ENCODE measurements at regions not wholly inside any gene's neighbourhood (a gene's known extent, or its start where the extent isn't known, plus 50 kb on each side); places are given as distances from the start of the nearest gene placed in this dataset.
"Not testable (repeated sequence)": the region's sequence is repeated elsewhere in the genome, so short reads cannot be mapped to it uniquely, and the experiment has no call there.

DNA sequence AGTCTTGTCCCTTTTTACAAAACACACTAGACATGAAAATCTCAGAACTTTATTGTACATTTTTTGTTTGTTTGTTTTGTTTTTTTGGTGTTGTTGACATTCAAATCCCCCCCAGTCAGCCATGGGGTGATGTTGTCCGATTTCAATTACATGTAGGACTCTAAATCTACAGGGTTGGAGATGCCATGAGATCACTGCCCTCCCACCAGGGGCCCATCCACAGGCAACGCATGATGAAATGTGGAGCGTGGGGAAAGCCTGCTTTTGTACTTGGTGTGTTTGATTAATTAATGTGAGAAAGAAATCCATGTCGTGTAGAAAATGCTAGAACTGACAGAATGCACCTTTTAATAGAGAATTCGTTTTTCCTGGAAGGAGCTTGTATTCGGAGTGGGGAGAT is 93.2 kb downstream of the ZNF22 start:
- no peak overlapping the region for H3K4me3 ChIP-seq (ENCODE audit: severe bottlenecking)
- H3K27me3 ChIP-seq (ENCODE audit: insufficient read depth, poor library complexity, severe bottlenecking): no peaks in the 10 kb centered on the region
- DNase-seq (ENCODE audit: low spot score) (no peak), ATAC-seq (ENCODE audit: low read depth) (no peak)
- no peaks in the 10 kb centered on the region for H3K4me1 ChIP-seq (ENCODE audit: insufficient read depth, poor library complexity, severe bottlenecking)
- TF ChIP-seq, protein P1, sequence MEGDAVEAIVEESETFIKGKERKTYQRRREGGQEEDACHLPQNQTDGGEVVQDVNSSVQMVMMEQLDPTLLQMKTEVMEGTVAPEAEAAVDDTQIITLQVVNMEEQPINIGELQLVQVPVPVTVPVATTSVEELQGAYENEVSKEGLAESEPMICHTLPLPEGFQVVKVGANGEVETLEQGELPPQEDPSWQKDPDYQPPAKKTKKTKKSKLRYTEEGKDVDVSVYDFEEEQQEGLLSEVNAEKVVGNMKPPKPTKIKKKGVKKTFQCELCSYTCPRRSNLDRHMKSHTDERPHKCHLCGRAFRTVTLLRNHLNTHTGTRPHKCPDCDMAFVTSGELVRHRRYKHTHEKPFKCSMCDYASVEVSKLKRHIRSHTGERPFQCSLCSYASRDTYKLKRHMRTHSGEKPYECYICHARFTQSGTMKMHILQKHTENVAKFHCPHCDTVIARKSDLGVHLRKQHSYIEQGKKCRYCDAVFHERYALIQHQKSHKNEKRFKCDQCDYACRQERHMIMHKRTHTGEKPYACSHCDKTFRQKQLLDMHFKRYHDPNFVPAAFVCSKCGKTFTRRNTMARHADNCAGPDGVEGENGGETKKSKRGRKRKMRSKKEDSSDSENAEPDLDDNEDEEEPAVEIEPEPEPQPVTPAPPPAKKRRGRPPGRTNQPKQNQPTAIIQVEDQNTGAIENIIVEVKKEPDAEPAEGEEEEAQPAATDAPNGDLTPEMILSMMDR (IDR thresholded peaks at IDR 0.05; ENCODE audit: poor library complexity, severe bottlenecking): no peak
- H3K9me3 ChIP-seq (ENCODE audit: severe bottlenecking): no peaks in the 10 kb centered on the region
- H3K36me3 ChIP-seq (ENCODE audit: low read depth): no peaks in the 10 kb centered on the region
- H3K27ac ChIP-seq (ENCODE audit: poor library complexity, severe bottlenecking): no peak overlapping the region

DNA sequence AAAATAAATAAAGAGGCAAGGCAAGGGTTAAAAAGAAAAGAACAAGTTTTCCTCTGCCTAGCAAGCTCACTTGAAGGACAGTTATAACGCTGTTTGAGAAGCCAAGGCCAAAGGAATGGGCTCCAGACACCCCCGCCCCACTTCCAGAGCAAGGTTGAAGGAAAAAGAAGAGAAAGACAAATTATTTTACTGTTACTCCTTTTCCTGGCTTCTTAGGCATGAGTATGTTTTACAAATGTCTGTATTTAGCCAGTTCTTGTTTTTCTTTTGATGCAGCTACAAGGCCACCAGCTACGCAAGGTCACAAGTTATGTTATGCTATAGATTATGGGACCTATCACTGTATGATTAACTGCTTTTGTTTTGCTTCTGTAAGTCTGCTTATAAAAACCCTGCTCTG is 94.6 kb downstream of the ZNF22 start:
- DNase-seq (ENCODE audit: low spot score) (no peak), ATAC-seq (ENCODE audit: low read depth) (no peak)
- Histone ChIP-seq H3K27ac (ENCODE audit: poor library complexity, severe bottlenecking) (no peak overlapping the region), H3K36me3 (ENCODE audit: low read depth) (no peaks in the 10 kb centered on the region), H3K4me1 (ENCODE audit: insufficient read depth, poor library complexity, severe bottlenecking) (no peaks in the 10 kb centered on the region), H3K9me3 (ENCODE audit: severe bottlenecking) (no peaks in the 10 kb centered on the region), H3K27me3 (ENCODE audit: insufficient read depth, poor library complexity, severe bottlenecking) (no peaks in the 10 kb centered on the region), H3K4me3 (ENCODE audit: severe bottlenecking) (no peak overlapping the region)
- TF ChIP-seq, protein P1 (IDR thresholded peaks at IDR 0.05; ENCODE audit: poor library complexity, severe bottlenecking): no peak

DNA sequence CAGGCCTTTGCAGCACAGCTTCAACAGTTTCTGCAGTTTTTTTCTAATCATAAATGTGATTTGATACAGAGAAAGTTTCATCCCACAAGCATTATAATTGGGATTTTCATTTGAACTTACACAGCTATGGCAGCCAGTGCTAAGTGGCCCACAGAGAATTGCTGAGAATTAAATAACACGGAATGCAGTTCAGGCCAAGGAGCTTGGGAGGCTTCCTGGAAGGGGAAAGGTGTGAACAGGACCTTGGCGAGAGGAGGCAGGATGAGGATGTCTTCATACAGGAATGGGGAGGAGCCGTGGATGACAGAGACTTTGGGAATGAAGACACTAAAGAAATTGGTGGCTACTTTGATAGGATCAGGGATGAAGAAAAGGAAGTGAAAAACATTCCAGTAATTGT is 95.3 kb downstream of the ZNF22 start:
- H3K4me3 ChIP-seq (ENCODE audit: severe bottlenecking): no peak overlapping the region
- H3K4me1 ChIP-seq (ENCODE audit: insufficient read depth, poor library complexity, severe bottlenecking): no peaks in the 10 kb centered on the region
- H3K27me3 ChIP-seq (ENCODE audit: insufficient read depth, poor library complexity, severe bottlenecking): no peaks in the 10 kb centered on the region
- DNase-seq (ENCODE audit: low spot score) (no peak), ATAC-seq (ENCODE audit: low read depth) (no peak)
- H3K36me3 ChIP-seq (ENCODE audit: low read depth): no peaks in the 10 kb centered on the region
- no peak overlapping the region for H3K27ac ChIP-seq (ENCODE audit: poor library complexity, severe bottlenecking)
- H3K9me3 ChIP-seq (ENCODE audit: severe bottlenecking): no peaks in the 10 kb centered on the region
- TF ChIP-seq, protein P1 (IDR thresholded peaks at IDR 0.05; ENCODE audit: poor library complexity, severe bottlenecking): no peak

DNA sequence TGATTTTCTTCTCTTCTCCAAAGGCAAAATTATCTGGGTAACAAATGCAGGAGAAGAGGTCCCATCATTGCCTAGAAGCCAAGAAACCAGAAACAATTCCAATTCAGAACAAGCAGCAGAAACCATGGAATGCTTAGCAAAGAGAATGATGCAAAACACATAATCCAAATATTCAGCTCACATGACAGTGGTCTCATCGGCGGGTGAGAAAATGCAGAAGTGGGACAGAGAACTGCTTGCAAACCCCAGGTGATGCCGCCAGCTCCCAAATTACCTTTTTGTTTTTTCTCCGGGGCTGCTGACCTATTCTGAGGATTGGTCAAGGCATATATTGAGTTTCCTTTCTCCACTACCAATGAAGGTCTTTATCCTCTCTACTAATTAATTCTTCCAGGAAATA is 99.7 kb downstream of the ZNF22 start:
- Histone ChIP-seq H3K27ac (ENCODE audit: poor library complexity, severe bottlenecking) (no peak overlapping the region), H3K9me3 (ENCODE audit: severe bottlenecking) (no peaks in the 10 kb centered on the region), H3K27me3 (ENCODE audit: insufficient read depth, poor library complexity, severe bottlenecking) (no peaks in the 10 kb centered on the region), H3K4me1 (ENCODE audit: insufficient read depth, poor library complexity, severe bottlenecking) (no peaks in the 10 kb centered on the region), H3K36me3 (ENCODE audit: low read depth) (no peaks in the 10 kb centered on the region), H3K4me3 (ENCODE audit: severe bottlenecking) (no peak overlapping the region)
- TF ChIP-seq, protein P1 (IDR thresholded peaks at IDR 0.05; ENCODE audit: poor library complexity, severe bottlenecking): no peak
- DNase-seq (ENCODE audit: low spot score): no peak
- ATAC-seq (ENCODE audit: low read depth): no peak

DNA sequence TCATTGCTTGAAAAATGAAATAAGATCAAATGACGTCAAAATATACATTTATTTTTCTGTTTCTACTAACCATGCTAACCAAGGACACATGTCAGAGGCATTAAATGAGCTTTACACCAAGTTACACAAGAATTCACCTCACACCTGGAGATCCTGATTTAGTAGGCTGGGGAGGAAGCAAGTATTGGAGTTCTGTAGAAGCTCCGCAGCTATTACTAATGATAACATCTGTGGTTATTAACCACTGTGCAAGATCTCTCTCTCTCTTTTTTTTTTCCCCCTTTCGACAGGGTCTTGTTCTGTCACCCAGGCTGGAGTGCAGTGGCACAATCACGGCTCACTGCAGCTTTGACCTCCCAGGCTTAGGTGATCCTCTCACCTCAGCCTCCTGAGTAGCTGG is 104.0 kb downstream of the ZNF22 start:
- Histone ChIP-seq H3K4me1 (ENCODE audit: insufficient read depth, poor library complexity, severe bottlenecking) (no peaks in the 10 kb centered on the region), H3K36me3 (ENCODE audit: low read depth) (no peaks in the 10 kb centered on the region), H3K27me3 (ENCODE audit: insufficient read depth, poor library complexity, severe bottlenecking) (peaks cover 4% of the 10 kb centered on the region), H3K27ac (ENCODE audit: poor library complexity, severe bottlenecking) (no peak overlapping the region), H3K4me3 (ENCODE audit: severe bottlenecking) (no peak overlapping the region), H3K9me3 (ENCODE audit: severe bottlenecking) (no peaks in the 10 kb centered on the region)
- DNase-seq (ENCODE audit: low spot score) (no peak), ATAC-seq (ENCODE audit: low read depth) (no peak)
- TF ChIP-seq, protein P1 (IDR thresholded peaks at IDR 0.05; ENCODE audit: poor library complexity, severe bottlenecking): no peak

DNA sequence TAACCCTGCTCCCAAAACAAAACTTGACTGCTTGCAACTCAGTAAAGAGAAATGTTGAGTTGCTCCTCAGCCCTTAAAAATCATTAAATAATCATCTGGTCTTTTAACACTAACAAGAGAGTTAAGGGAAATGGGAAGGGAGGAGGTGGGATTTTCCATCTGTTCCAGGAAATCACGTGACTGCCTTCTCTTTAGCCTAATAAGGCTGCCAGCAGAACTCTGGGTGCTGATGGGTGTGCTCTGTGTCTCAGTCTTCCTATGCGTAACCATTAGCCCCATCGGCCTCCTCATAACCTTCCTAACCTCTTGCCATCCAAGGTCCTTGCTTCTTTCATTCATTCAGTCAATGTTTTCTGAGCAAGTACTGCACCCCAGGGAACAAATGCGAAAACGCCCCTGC is 104.6 kb downstream of the ZNF22 start:
- not testable (repeated sequence) for H3K9me3 ChIP-seq (ENCODE audit: severe bottlenecking); H3K36me3 ChIP-seq (ENCODE audit: low read depth); DNase-seq (ENCODE audit: low spot score); H3K4me1 ChIP-seq (ENCODE audit: insufficient read depth, poor library complexity, severe bottlenecking); H3K27me3 ChIP-seq (ENCODE audit: insufficient read depth, poor library complexity, severe bottlenecking); H3K27ac ChIP-seq (ENCODE audit: poor library complexity, severe bottlenecking); H3K4me3 ChIP-seq (ENCODE audit: severe bottlenecking); ATAC-seq (ENCODE audit: low read depth)
